Lung (tissue), 11 donors: ENCODE measurements at regions not wholly inside any gene's neighbourhood (a gene's known extent, or its start where the extent isn't known, plus 50 kb on each side); places are given as distances from the start of the nearest gene placed in this dataset.

ENCODE experiments used
- ATAC-seq: fragments of 200-7000 bp; cut with Tn5 transposase; one replicate; pipeline ENCODE4 v1.9.1; 2020; ENCODE audit warnings: moderate number of reproducible peaks; ENCODE audit not compliant: insufficient read depth, low FRiP score
- DNase-seq, 3 donors: peaks; one replicate each; pipeline ENCODE4 v3.0.0-alpha.2; 2013 to 2017
- H3K27ac ChIP-seq, 2 donors: one replicate each; pipeline ENCODE4 v1.5.1; 2013; ENCODE audit warnings: mild to moderate bottlenecking in 2 of 2, moderate library complexity in 2 of 2, control low read depth in 1 of 2, inconsistent platforms in 1 of 2, low read depth in 1 of 2, low read length in 1 of 2
- H3K27me3 ChIP-seq, 3 donors: one replicate each; pipeline ENCODE4 v1.5.1; 2013; ENCODE audit warnings: low read length in 2 of 3; ENCODE audit not compliant: control insufficient read depth in 3 of 3, insufficient read depth in 3 of 3
- H3K36me3 ChIP-seq, 4 donors: one replicate each; pipeline ENCODE4 v1.5.1; 2013; ENCODE audit warnings: low read length in 4 of 4, mild to moderate bottlenecking in 1 of 4, moderate library complexity in 1 of 4; ENCODE audit not compliant: control insufficient read depth in 4 of 4, insufficient read depth in 4 of 4
- H3K4me1 ChIP-seq, 5 donors: one replicate each; pipeline ENCODE4 v1.5.1; 2013; ENCODE audit warnings: low read length in 5 of 5, mild to moderate bottlenecking in 2 of 5, moderate library complexity in 1 of 5; ENCODE audit not compliant: control insufficient read depth in 5 of 5, insufficient read depth in 5 of 5
- H3K4me3 ChIP-seq: one replicate; pipeline ENCODE4 v1.5.1; 2013; ENCODE audit warnings: mild to moderate bottlenecking, control low read depth, moderate library complexity
- H3K9ac ChIP-seq, 2 donors: one replicate each; pipeline ENCODE4 v1.5.1; 2013; ENCODE audit warnings: low read length in 2 of 2, control low read depth in 1 of 2; ENCODE audit not compliant: insufficient read depth in 1 of 2
- H3K9me3 ChIP-seq, 4 donors: one replicate each; pipeline ENCODE4 v1.5.1; 2013; ENCODE audit warnings: low read length in 3 of 4, mild to moderate bottlenecking in 1 of 4, moderate library complexity in 1 of 4; ENCODE audit not compliant: control insufficient read depth in 4 of 4, insufficient read depth in 3 of 4
- WGBS, 2 donors: extraction: QIAGEN DNeasy Blood & Tissue Kit; methylation state at CpG; one replicate each; pipeline ENCODE4 v1.1.7; 2013; 5-methylcytosine and 5-hydroxymethylcytosine counted together
- TF ChIP-seq, protein P1 (sequence below): IDR thresholded peaks from 2 replicates; pipeline ENCODE4 v1.5.1; 2012; ENCODE audit warnings: mild to moderate bottlenecking; ENCODE audit errors: control extremely low read depth, extremely low read depth
- donor health status: control.
- donor health status: control.
- donor health status: Bipolar disorder and iron deficiency.
- donor health status: healthy.
- donor health status: DM: yes; HTN: yes; CAD: no.

DNA sequence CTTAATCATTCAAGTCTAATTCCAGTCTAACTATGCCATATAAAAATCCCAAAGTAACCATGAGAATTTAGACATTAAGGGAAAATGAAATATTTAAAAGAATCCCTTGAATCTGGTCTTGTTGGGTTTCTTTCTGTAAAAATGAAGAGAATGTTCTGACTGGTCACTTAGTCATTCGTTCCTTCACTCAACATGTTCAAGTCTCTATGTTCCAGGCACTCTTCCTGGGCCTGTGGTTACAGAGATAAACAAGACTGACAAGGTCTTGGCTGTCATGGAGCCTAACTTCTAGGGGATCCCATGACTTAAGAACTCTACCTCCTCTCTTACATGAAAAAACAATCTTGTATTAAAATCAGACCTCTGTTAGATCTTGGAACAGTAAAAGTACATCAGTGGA, 638.6 kb upstream of the TBL1XR1 start:
- Histone ChIP-seq H3K27ac (no peak overlapping the region), H3K9ac (no peak overlapping the region), H3K36me3 (no peaks in the 10 kb centered on the region), H3K4me1 (peaks cover 2 to 33% (median 4%) of the 10 kb centered on the region in 5 donors), H3K4me3 (no peak overlapping the region), H3K9me3 (peaks cover 0 to 2% (median 0%) of the 10 kb centered on the region in 4 donors), H3K27me3 (no peaks in the 10 kb centered on the region)
- no peak for DNase-seq
- no peak for ATAC-seq
- 38 to 70% methylated on average over 1 of the region's 1 CpG for WGBS, 2 donors
- TF ChIP-seq, protein P1, sequence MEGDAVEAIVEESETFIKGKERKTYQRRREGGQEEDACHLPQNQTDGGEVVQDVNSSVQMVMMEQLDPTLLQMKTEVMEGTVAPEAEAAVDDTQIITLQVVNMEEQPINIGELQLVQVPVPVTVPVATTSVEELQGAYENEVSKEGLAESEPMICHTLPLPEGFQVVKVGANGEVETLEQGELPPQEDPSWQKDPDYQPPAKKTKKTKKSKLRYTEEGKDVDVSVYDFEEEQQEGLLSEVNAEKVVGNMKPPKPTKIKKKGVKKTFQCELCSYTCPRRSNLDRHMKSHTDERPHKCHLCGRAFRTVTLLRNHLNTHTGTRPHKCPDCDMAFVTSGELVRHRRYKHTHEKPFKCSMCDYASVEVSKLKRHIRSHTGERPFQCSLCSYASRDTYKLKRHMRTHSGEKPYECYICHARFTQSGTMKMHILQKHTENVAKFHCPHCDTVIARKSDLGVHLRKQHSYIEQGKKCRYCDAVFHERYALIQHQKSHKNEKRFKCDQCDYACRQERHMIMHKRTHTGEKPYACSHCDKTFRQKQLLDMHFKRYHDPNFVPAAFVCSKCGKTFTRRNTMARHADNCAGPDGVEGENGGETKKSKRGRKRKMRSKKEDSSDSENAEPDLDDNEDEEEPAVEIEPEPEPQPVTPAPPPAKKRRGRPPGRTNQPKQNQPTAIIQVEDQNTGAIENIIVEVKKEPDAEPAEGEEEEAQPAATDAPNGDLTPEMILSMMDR, result no peak

DNA sequence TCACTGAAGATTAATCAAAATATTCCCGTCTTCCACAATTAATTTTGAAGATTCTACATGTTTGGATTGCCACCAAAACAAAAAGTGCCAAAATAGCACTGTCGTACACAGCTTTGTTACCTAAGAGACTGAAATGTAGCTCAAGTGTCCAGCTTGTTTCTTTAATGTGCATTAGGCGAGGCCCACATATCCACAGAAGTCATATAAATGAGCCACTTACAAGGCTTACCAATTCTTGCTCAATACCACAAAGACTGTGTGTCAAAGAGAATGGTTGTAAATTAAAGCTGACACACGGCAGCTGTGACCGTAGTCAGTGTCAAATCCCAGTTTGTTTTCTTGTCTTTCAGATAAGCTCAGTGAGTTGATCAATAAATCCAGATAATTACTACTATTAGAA, 639.4 kb upstream of the TBL1XR1 start:
- Histone ChIP-seq H3K27ac (no peak overlapping the region), H3K9ac (no peak overlapping the region), H3K36me3 (no peaks in the 10 kb centered on the region), H3K4me3 (no peak overlapping the region), H3K9me3 (peaks cover 0 to 2% (median 0%) of the 10 kb centered on the region in 4 donors), H3K4me1 (peaks cover 0 to 33% (median 4%) of the 10 kb centered on the region in 5 donors), H3K27me3 (no peaks in the 10 kb centered on the region)
- DNase-seq (peak; percentile 33 to 82 (median 75)), ATAC-seq (peak; percentile 50)
- TF ChIP-seq, protein P1, result no peak
- 44 to 45% methylated on average over 5 of the region's 5 CpGs for WGBS, 2 donors

DNA sequence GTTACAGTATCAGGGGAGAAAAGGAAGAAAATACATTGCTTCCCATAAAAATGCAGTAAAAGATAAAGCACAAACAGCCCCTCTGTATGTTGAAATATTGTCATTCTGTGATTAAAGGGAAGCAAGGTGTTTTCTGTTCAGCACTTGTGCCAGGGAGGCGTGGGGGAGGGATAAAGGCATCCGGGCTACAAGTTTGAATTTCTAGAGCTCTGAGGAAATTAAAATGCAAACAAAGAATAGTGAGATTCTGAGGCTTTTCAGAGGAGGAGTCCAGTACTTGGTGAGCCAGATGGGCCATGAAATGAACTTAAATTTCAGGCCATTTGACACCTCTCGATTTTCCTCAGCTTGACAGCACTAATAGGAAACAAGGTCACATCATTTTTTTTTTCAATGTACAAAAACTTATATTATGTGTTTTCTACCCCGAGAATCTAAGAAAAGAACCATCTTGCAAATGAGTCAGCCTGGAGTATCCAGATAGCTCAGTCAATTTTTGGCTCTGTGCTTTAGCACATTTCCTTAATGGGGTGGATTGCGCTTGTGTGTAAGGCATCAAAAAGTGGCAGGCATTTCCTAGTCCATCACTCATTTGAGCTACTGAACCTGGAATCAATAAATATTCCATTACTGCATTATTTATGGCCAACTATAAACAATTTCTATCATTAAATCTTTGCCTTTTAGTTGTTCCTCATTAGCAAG, 640.8 kb upstream of the TBL1XR1 start:
- peaks cover 0 to 2% (median 0%) of the 10 kb centered on the region in 4 donors for H3K9me3 ChIP-seq
- no peak for ATAC-seq
- H3K27me3 ChIP-seq, result no peaks in the 10 kb centered on the region
- 56 to 62% methylated on average over 5 of the region's 5 CpGs for WGBS, 2 donors
- H3K4me1 ChIP-seq, result peaks cover 0 to 25% (median 4%) of the 10 kb centered on the region in 5 donors
- H3K36me3 ChIP-seq, result no peaks in the 10 kb centered on the region
- H3K4me3 ChIP-seq, result no peak overlapping the region
- DNase-seq, result no peak
- H3K9ac ChIP-seq, result no peak overlapping the region
- TF ChIP-seq, protein P1, result no peak
- H3K27ac ChIP-seq, result no peak overlapping the region
